ENCODE measurements at regions not wholly inside any gene's neighbourhood (a gene's known extent, or its start where the extent isn't known, plus 50 kb on each side); places are given as distances from the start of the nearest gene placed in this dataset.

- H3K36me3 ChIP-seq (ENCODE audit: control insufficient read depth in 4 of 4, insufficient read depth in 4 of 4, low read length in 4 of 4) = no peaks in the 10 kb centered on the region
- H3K9ac ChIP-seq (ENCODE audit: insufficient read depth in 1 of 2, low read length in 2 of 2) = no peak overlapping the region
- peaks cover 0 to 3% (median 0%) of the 10 kb centered on the region in 5 donors for H3K4me1 ChIP-seq (ENCODE audit: control insufficient read depth in 5 of 5, insufficient read depth in 5 of 5, low read length in 5 of 5)
- ATAC-seq (ENCODE audit: insufficient read depth, low FRiP score) (no peak), DNase-seq (no peak)
- no peak overlapping the region for H3K27ac ChIP-seq (ENCODE audit: low read depth in 1 of 2, low read length in 1 of 2)
- 49 to 56% methylated on average over 5 of the region's 5 CpGs for WGBS, 2 donors
- TF ChIP-seq CTCF (IDR thresholded peaks at IDR 0.05; ENCODE audit: control extremely low read depth, extremely low read depth) = no peak
- no peak overlapping the region for H3K4me3 ChIP-seq
- H3K27me3 ChIP-seq (ENCODE audit: control insufficient read depth in 3 of 3, insufficient read depth in 3 of 3, low read length in 2 of 3) = no peaks in the 10 kb centered on the region
- no peaks in the 10 kb centered on the region for H3K9me3 ChIP-seq (ENCODE audit: control insufficient read depth in 4 of 4, insufficient read depth in 3 of 4, low read length in 3 of 4)
Measured at GRCh38 chr17:59451706-59452105, 113.7 kb upstream of the DHX40 start.

GRCh38 chr17:59454633-59455105 lies 110.7 kb upstream of the DHX40 start:
- Histone ChIP-seq H3K36me3 (ENCODE audit: control insufficient read depth in 4 of 4, insufficient read depth in 4 of 4, low read length in 4 of 4) (no peaks in the 10 kb centered on the region), H3K9me3 (ENCODE audit: control insufficient read depth in 4 of 4, insufficient read depth in 3 of 4, low read length in 3 of 4) (no peaks in the 10 kb centered on the region), H3K27ac (ENCODE audit: low read depth in 1 of 2, low read length in 1 of 2) (no peak overlapping the region), H3K4me1 (ENCODE audit: control insufficient read depth in 5 of 5, insufficient read depth in 5 of 5, low read length in 5 of 5) (peaks cover 0 to 3% (median 0%) of the 10 kb centered on the region in 5 donors), H3K9ac (ENCODE audit: insufficient read depth in 1 of 2, low read length in 2 of 2) (no peak overlapping the region), H3K27me3 (ENCODE audit: control insufficient read depth in 3 of 3, insufficient read depth in 3 of 3, low read length in 2 of 3) (no peaks in the 10 kb centered on the region), H3K4me3 (no peak overlapping the region)
- no peak for TF ChIP-seq CTCF (IDR thresholded peaks at IDR 0.05; ENCODE audit: control extremely low read depth, extremely low read depth)
- WGBS, 2 donors = 91 to 93% methylated on average over 3 of the region's 3 CpGs
- DNase-seq (no peak), ATAC-seq (ENCODE audit: insufficient read depth, low FRiP score) (no peak)

GRCh38 chr17:59456428-59456827 lies 109.0 kb upstream of the DHX40 start:
- H3K9ac ChIP-seq (ENCODE audit: insufficient read depth in 1 of 2, low read length in 2 of 2) = no peak overlapping the region
- ATAC-seq (ENCODE audit: insufficient read depth, low FRiP score) (no peak), DNase-seq (no peak)
- H3K27me3 ChIP-seq (ENCODE audit: control insufficient read depth in 3 of 3, insufficient read depth in 3 of 3, low read length in 2 of 3) = no peaks in the 10 kb centered on the region
- no peaks in the 10 kb centered on the region for H3K36me3 ChIP-seq (ENCODE audit: control insufficient read depth in 4 of 4, insufficient read depth in 4 of 4, low read length in 4 of 4)
- H3K9me3 ChIP-seq (ENCODE audit: control insufficient read depth in 4 of 4, insufficient read depth in 3 of 4, low read length in 3 of 4) = no peaks in the 10 kb centered on the region
- H3K4me3 ChIP-seq = no peak overlapping the region
- WGBS, 2 donors = 68 to 81% methylated on average over 7 of the region's 7 CpGs
- H3K4me1 ChIP-seq (ENCODE audit: control insufficient read depth in 5 of 5, insufficient read depth in 5 of 5, low read length in 5 of 5) = peaks cover 0 to 3% (median 0%) of the 10 kb centered on the region in 5 donors
- no peak for TF ChIP-seq CTCF (IDR thresholded peaks at IDR 0.05; ENCODE audit: control extremely low read depth, extremely low read depth)
- no peak overlapping the region for H3K27ac ChIP-seq (ENCODE audit: low read depth in 1 of 2, low read length in 1 of 2)
